NCI-H1105 (cell line): ENCODE measurements at regions not wholly inside any gene's neighbourhood (a gene's known extent, or its start where the extent isn't known, plus 50 kb on each side); places are given as distances from the start of the nearest gene placed in this dataset.

Experiments
- DNase-seq: peaks from one replicate; lab custom pipeline; 2025; lab: John Stamatoyannopoulos, UW

DNA sequence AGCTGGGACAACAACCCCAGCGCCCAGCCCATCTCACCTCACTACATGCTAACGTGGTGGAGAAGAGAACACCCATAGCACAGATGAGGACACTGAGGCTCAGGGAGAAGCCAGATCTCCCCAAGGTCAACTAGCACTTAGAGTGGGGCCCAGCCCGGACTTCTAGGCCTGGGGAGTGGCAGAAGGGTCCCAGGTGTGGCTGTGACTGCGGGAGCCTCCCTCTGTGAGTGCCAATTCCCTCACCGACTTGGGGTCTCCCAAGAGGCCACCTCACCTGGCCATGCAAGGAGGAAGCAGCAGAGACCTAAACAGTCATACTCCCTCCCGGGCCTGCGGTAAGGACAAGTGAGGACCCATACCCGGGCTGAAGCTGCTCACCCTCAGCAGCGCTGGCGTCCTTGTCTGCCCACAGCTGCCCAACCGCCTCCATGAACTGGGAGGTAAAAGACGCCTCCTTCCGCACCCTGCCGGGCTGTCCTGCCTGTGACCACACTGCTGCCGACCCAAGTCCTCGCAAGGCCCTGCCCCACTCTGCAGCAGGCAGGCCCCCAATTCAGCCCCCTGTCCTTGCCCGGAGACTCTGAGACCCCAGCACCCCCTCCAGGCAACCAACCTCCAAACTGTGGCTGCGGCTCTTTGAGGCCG, 93.2 kb upstream of the RTL6 start:
- DNase-seq = no peak

GRCh38 chr22:44590291-44590690, 92.3 kb upstream of the RTL6 start:
- no peak for DNase-seq

GRCh38 chr22:44589831-44590230, 91.8 kb upstream of the RTL6 start:
- no peak for DNase-seq

DNA sequence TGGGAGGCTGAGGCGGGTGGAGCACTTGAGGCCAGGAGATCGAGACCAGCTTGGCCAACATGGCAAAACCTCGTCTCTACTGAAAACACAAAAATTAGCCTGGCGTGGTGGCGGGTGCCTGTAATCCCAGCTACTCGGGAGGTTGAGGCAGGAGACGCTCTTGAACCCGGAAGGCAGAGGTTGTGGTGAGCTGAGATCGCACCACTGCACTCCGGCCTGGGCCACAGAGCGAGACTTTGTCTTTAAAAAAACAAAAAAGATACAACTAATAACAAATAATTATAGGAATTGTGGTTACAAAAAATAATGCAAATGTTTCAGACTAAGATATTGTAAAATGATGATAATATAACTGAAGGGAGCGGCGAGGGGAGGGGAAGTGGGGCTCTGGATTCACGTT, 90.3 kb upstream of the RTL6 start:
- DNase-seq = no peak

DNA sequence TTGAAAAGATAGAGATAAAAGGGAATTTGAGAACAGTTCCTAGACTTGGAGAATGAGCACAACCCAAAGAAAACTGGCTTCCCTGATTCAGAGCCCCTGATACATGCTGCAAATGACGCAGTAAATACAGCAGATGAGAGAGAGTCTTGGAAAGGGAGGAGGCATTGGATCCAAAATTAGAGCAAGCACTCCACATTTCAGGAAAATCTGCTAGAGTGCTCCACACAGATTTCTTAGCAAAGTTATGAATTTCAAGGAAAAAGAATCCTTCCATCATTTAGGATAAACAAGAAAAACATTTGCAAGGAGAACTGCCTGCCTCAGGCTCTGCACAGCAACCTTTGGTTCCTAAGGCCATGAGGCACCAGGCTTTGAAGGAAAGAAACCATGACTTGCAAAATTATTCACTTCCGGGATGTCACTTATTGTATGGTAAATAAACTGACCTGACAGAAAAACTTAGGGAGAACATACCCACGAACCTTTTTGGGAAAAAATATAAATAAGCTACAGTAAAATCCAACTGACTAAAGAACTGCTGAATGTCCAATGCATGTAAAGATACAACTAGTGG, 89.8 kb upstream of the RTL6 start:
- no peak for DNase-seq

DNA sequence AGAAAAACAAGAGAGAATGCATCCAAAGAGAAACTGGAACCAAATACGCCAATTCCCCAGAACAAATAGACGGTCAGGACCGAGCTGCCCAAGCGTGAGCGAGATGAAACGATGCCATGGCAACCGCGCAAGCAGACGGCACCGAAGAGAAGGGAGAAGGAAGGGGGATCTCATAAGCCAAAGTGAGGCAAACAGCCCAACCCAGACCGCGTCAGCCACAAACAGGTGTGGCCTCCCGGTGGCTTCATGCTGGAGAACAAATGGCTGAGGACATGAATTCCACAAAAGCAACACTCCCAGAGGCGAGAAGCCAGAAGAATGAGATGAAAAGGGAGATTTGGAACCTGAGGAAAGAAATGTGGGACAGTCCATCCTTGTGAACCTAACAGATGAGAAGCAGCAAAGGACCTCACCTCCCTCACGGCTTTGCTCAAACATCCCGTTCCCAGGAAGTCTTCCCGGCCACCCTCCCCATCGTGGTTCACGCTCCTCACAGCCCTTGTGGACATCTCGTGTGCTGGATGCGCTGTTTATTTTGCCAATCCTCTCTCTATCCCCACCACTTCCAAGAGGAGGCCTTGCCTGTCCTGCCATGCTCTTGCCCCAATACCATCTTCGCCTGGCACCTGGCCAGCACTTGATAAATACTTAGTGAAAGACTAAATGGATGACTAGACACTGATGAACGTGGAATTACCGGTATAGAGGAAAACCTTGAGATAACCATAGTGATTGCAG, 89.1 kb upstream of the RTL6 start:
- DNase-seq = peak; percentile 64

DNA sequence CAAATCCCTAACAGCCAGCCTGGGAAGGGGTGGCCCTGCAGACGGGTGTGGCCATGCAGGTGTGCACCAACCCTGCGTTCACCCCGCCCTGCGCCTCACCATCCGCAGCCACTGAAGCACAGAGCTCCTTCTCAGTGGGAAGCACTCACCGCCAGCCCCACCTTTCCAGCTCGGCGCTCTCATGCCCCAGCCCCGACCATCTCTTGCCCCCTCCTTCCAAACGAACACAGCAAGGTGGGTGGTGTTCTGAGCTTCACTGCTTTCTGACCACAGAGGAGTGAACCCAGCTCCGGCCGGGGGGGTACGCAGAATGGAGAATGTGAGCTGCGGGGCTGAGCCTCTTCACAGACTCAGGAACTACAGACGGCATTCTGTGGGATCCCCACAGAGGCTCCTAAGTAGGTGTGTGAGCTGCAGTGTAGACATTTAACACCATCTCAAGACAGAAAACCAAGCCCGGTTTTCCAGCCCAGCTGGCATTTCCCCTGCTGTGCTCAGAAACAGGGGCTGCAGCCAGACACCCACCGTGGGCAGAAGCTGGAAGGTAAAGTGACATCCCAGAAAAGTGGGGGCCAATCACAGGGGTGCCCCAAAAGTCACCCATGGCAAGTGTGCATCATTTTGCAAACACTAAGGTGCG, 88.4 kb upstream of the RTL6 start:
- no peak for DNase-seq

DNA sequence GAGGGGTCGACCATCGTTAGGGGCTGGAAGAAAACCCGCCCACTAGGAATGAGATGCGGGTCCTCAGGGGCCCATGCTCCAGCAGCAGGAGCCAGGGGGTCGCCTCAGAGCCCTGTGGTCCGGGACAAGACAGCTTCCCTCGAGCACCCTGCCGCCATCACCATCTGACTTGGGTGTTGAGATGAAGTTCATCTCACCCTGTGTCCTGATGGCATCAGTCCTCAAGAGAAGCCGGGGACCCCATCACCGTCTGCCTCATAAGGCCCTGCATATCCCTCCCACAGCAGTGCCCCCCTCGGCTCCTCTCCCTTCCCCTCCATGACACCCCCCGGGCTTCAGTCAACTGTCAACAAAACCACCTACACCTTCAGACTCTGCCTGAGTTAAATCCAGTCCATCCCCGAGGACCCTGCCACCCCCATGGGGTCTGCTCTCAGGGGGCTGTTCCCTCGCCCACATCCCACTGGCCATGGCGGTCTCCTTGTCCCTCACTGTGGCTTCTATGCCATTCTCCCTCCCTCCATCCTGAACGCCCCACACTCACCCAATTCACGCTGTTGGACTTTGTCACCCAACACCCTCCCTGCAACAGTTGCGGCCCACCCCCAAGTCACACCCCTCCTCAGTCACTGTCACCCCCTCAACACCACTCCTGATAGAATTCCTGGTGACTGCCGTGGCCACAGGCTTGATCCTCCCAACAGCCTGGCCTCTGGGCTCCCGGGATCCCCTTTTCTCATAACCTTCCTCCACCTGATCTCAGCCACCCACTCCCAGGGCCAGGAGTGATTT, 87.7 kb upstream of the RTL6 start:
- DNase-seq = no peak

DNA sequence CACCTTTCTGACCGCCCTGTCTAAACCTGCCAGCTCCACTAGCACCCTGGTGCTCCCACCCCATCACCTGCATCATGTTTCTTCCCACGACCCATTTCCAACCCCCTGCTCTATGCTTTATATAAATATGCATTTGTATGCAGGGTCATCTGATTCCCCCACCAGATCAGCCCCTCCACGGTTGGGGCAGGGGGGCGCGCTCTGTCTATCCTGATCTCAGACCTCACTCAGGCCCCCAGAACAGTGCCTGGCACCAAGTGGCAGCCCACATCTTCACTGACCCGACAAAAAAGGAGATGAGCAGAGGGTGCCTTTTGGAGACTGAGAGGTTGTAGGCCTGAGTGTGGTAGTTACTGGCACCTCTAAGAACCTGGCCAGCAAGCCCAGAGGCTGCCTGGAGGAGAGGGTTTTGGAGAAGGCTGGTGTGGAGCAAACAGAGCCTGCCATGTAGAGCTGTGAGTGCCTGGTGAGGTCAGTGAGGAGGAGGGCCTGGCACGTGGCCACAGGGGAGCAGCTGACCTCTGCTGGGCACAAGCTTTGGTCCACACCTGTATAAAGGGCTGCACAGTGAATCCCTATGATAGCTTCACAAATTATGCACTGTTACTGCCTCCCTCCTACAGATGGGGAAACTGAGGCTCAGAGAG, 86.3 kb upstream of the RTL6 start:
- no peak for DNase-seq

GRCh38 chr22:44583854-44584253, 85.8 kb upstream of the RTL6 start:
- no peak for DNase-seq

GRCh38 chr22:44583061-44583760, 85.2 kb upstream of the RTL6 start:
- DNase-seq = no peak

DNA sequence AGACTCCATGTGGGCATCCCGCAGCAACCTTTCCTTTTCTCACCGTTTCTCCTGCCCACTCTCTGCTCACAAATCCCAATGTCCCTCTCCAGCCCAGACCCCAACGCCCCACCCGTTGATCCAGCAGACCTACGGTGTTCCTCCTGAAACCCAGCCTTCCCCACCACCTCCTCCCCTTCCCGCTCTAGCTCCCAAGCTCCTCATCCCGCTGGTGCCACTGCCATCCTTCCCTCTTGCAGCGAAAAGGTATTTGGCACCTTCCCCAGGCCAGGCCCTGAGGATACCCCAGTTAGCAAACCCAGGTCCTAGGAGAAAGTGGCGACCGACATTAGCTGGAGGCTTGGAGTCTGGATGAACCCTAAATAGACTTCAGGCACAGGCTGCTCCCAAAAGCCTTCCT, 84.0 kb upstream of the RTL6 start:
- no peak for DNase-seq

DNA sequence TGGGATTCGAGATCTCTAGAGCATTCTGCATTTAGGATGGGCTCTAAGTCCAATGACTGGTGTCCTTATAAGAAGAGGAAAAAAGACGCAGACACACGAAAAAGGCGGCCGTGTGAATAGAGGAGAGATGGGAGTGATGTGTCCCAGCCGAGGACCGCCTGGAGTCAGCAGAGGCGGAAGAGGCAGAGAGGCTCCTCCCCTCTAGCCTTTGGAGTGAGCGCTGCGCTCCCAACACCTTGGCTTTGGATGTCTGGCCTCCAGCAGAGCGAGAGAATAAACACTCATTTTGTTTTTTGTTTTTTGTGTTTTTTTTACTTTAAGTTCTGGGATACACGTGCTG, 83.0 kb upstream of the RTL6 start:
- no peak for DNase-seq

DNA sequence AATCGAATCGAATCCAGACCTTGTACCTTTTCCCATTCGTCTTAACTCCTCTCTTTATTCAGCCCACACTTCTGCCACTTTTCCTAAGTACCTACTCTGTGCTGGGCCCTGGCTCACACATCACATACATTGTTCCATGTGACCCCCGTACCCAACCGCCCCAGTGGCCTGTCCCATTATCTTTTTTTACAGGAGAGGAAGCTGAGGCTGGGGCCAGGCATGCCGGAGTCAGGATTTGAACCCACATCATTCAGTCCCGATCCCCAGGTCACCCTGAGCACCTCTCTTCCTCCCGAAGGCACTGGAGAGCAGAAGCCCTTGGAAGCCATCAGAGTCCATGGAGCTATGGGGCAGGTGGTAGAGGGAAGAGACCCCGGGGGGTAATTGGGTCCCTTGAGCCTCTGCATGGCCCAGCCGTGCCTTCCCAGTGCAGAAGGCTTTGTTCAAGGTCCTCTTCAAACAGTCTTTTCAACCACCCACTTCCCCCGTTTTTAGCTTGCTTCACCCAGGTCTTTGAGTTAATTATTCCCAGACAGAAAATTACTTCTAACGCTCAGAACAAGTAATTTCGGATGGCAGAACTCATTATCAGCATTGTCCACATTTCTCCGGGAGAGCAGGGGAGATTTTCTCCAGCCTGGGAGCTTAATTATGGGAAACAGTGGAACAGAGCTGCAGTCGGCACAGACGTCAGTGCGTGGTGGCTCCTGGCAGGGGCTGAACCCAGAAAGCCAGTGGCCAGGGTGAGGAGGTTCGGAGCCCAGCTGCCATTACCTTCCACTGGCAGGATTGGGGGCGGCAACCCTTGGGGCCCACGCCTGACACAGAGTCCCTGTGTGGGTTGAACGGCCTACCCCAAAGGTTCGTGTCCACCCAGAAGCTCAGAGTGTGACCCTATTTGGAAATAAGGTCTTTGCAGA, 82.4 kb upstream of the RTL6 start:
- no peak for DNase-seq

DNA sequence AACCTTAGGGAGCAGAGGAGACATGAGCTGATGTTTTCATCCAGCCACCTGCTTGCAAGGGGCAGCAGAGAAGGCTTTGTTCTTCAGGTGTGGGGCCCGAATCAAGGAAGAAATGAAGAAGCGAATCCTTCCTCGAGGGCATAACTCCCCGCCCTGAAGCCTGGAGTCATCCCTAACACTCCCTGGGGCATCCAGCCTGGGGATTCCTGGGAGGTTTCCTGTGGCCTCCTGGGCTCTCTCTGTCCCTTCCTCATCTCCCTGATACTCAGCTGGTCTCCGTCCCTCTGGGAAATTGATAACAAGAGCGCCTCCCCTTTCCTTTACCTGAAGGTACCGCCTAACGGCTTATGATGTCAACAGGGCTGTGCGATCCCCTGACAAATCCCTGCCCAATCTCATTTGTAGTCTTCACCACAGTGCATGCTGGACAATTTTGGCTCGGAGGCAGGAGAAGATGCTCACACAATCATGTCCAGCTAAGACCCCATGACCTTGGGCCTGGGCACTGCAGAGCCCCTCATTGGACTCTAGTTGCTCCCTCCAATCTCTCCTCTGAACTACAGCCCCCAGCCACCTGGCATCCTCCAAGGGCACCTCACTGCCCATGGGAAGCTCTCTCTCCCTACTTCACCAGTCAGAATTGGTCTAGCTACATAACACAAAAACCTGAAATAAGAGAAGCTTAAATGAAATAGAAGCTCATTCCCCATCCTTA, 80.6 kb upstream of the RTL6 start:
- DNase-seq = no peak

DNA sequence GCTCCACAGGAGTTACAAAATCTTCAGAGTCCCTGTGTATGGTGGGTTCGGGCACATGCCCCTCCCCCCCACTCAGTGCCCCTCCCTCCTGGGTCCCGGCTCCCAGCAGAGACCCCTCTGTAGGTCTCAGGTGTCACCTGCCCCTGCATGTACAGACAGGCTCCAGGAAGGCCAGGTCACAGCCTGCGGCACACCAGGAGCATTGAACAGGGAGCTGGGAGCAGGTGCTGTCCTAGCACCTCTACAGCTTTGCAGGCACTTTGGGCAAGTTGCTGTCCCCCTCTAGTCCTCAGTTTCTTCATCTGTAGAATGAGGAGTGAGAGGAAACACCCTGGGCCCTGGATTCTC, 80.1 kb upstream of the RTL6 start:
- no peak for DNase-seq

DNA sequence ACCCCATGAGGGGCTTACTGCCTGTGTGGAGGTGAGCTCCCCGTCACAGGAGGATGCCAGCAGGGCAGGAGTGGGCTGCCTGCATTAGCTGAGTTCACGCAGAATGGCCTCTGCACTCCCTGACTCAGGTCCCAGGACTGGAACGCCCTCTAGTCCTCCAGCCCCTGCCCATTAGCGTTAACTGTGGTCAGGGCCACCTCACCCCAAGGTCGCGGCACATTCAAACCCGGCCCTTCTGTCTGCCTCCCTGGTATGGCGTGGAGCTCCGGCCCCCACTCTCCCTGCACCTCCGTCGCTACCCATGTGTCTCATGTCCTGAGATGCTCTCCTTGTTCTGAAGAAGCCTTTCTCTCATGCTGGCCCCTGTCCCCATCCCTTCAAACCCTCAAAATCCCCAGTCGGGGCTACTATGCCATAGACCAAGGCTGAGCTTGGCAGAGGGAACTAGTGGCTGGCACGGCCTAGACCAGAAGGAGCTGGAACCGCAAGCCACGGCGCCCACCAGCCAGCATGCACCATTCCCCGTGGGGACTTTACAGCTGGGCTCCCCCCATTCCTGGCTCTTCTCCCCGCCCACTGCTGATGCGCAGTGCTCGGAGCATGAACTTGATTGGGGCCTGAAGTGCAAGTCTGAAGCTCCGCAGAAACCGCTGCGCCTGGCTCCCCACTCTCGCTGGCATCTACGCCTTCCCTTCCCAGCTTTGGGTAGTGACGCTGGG, 79.5 kb upstream of the RTL6 start:
- DNase-seq = no peak

GRCh38 chr22:44576311-44577260, 78.6 kb upstream of the RTL6 start:
- DNase-seq = no peak
